ENCODE measurements at regions not wholly inside any gene's neighbourhood (a gene's known extent, or its start where the extent isn't known, plus 50 kb on each side); places are given as distances from the start of the nearest gene placed in this dataset.

DNA sequence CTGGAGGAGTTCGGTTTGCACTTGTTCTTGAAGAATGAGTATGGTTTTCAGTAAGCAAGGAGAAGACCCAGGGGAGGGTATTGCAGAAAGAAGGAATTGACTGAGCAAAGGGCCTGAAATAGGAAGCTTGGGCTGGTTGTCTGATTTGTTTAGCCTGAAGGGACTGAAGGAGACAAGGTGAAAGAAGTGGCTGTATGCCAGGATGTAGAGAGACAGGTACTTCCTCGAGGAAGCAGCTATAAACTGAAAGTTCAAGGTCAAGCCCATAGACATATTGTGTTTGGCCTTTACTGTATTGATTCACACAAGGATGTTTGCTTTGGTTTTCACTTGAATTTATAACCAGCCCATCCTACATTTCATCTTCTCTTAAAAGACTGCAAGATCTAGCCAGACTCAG lies 183.1 kb downstream of the PALM2AKAP2 start:
- Histone ChIP-seq H3K36me3 (ENCODE audit: control insufficient read depth, insufficient read depth, low read length) (no peaks in the 10 kb centered on the region), H3K4me3 (ENCODE audit: extremely low read depth, insufficient read depth, low read length, poor library complexity, severe bottlenecking) (no peak overlapping the region), H3K27ac (ENCODE audit: low read depth, low read length, severe bottlenecking) (no peak overlapping the region), H3K4me1 (ENCODE audit: control insufficient read depth, insufficient read depth, low read length, poor library complexity, severe bottlenecking) (peaks cover 3% of the 10 kb centered on the region), H3K9me3 (ENCODE audit: control insufficient read depth, low read length) (no peaks in the 10 kb centered on the region)
- 83 to 95% methylated on average over 2 of the region's 2 CpGs for WGBS, 2 experiments (ENCODE audit: insufficient coverage in 2 of 2)

GRCh38 chr9:109966643-109967368 lies 186.8 kb downstream of the PALM2AKAP2 start:
- Histone ChIP-seq H3K4me3 (ENCODE audit: extremely low read depth, insufficient read depth, low read length, poor library complexity, severe bottlenecking) (no peak overlapping the region), H3K36me3 (ENCODE audit: control insufficient read depth, insufficient read depth, low read length) (no peaks in the 10 kb centered on the region), H3K9me3 (ENCODE audit: control insufficient read depth, low read length) (no peaks in the 10 kb centered on the region), H3K27ac (ENCODE audit: low read depth, low read length, severe bottlenecking) (no peak overlapping the region), H3K4me1 (ENCODE audit: control insufficient read depth, insufficient read depth, low read length, poor library complexity, severe bottlenecking) (peaks cover 3% of the 10 kb centered on the region)
- 93 to 100% methylated on average over 3 to 5 of the region's 13 CpGs for WGBS, 2 experiments (ENCODE audit: insufficient coverage in 2 of 2)

- WGBS, 2 experiments (ENCODE audit: insufficient coverage in 2 of 2), result 90 to 94% methylated on average over 3 of the region's 8 CpGs
These were observed 187.9 kb downstream of the PALM2AKAP2 start for GRCh38 chr9:109967651-109968642.

GRCh38 chr9:109969011-109969410 lies 189.0 kb downstream of the PALM2AKAP2 start:
- H3K36me3 ChIP-seq (ENCODE audit: control insufficient read depth, insufficient read depth, low read length), result peaks cover 4% of the 10 kb centered on the region
- 80 to 88% methylated on average over 2 to 4 of the region's 4 CpGs for WGBS, 2 experiments (ENCODE audit: insufficient coverage in 2 of 2)

More at GRCh38 chr9:109967651-109968642, 187.9 kb downstream of the PALM2AKAP2 start:
- no peak overlapping the region for H3K4me3 ChIP-seq (ENCODE audit: extremely low read depth, insufficient read depth, low read length, poor library complexity, severe bottlenecking)
- peak overlapping the region; percentile 30 for H3K27ac ChIP-seq (ENCODE audit: low read depth, low read length, severe bottlenecking)
- peaks cover 3% of the 10 kb centered on the region for H3K4me1 ChIP-seq (ENCODE audit: control insufficient read depth, insufficient read depth, low read length, poor library complexity, severe bottlenecking)
- H3K36me3 ChIP-seq (ENCODE audit: control insufficient read depth, insufficient read depth, low read length), result no peaks in the 10 kb centered on the region
- H3K9me3 ChIP-seq (ENCODE audit: control insufficient read depth, low read length), result no peaks in the 10 kb centered on the region

DNA sequence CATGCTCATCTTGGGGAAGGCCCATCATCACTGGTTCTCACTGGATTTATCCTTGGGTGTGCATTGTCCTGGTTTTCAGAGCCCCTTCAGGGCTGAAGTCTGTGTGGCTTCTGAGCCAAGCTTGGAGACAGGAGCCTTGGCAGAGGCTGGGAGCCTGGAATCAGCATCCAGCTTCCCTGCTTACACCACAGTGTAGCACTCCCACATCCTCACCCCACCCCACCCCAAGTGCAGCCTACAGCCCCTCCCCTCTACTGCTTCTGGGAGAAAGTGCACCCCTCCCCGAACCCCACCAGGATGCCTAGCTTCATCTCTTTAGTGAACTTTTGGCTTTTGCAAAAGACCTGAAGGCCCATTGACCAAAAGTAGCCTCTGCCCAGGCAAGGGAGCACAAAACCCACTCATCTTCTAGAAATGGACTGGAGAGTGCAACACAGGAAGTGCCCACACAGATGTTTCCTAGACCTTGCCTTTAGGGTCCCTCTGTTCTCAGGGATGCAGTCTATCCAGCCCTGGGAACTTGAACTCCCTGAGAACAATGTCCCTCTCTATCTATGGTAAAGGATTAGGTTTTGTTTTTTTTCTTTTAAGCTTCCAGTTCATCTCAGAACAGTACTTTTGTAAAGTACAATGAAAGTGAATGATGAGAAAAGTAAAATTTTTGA lies 189.7 kb downstream of the PALM2AKAP2 start:
- peak overlapping the region; percentile 39 for H3K27ac ChIP-seq (ENCODE audit: low read depth, low read length, severe bottlenecking)
- H3K4me3 ChIP-seq (ENCODE audit: extremely low read depth, insufficient read depth, low read length, poor library complexity, severe bottlenecking), result no peak overlapping the region
- 83 to 100% methylated on average over 1 of the region's 1 CpG for WGBS, 2 experiments (ENCODE audit: insufficient coverage in 2 of 2)
- peaks cover 3% of the 10 kb centered on the region for H3K4me1 ChIP-seq (ENCODE audit: control insufficient read depth, insufficient read depth, low read length, poor library complexity, severe bottlenecking)
- no peaks in the 10 kb centered on the region for H3K9me3 ChIP-seq (ENCODE audit: control insufficient read depth, low read length)
- H3K36me3 ChIP-seq (ENCODE audit: control insufficient read depth, insufficient read depth, low read length), result peaks cover 11% of the 10 kb centered on the region

More at GRCh38 chr9:109969011-109969410, 189.0 kb downstream of the PALM2AKAP2 start:
- Histone ChIP-seq H3K4me1 (ENCODE audit: control insufficient read depth, insufficient read depth, low read length, poor library complexity, severe bottlenecking) (peaks cover 3% of the 10 kb centered on the region), H3K27ac (ENCODE audit: low read depth, low read length, severe bottlenecking) (peak overlapping the region; percentile 39), H3K9me3 (ENCODE audit: control insufficient read depth, low read length) (no peaks in the 10 kb centered on the region), H3K4me3 (ENCODE audit: extremely low read depth, insufficient read depth, low read length, poor library complexity, severe bottlenecking) (no peak overlapping the region)

GRCh38 chr9:109971226-109971625 lies 191.2 kb downstream of the PALM2AKAP2 start:
- no peaks in the 10 kb centered on the region for H3K9me3 ChIP-seq (ENCODE audit: control insufficient read depth, low read length)
- WGBS, 2 experiments (ENCODE audit: insufficient coverage in 2 of 2), result 91 to 100% methylated on average over 1 to 5 of the region's 5 CpGs
- peaks cover 12% of the 10 kb centered on the region for H3K36me3 ChIP-seq (ENCODE audit: control insufficient read depth, insufficient read depth, low read length)
- H3K27ac ChIP-seq (ENCODE audit: low read depth, low read length, severe bottlenecking), result no peak overlapping the region
- peaks cover 3% of the 10 kb centered on the region for H3K4me1 ChIP-seq (ENCODE audit: control insufficient read depth, insufficient read depth, low read length, poor library complexity, severe bottlenecking)
- no peak overlapping the region for H3K4me3 ChIP-seq (ENCODE audit: extremely low read depth, insufficient read depth, low read length, poor library complexity, severe bottlenecking)

GRCh38 chr9:109972026-109972882 lies 192.3 kb downstream of the PALM2AKAP2 start:
- H3K4me1 ChIP-seq (ENCODE audit: control insufficient read depth, insufficient read depth, low read length, poor library complexity, severe bottlenecking), result peaks cover 3% of the 10 kb centered on the region
- peaks cover 12% of the 10 kb centered on the region for H3K36me3 ChIP-seq (ENCODE audit: control insufficient read depth, insufficient read depth, low read length)
- H3K4me3 ChIP-seq (ENCODE audit: extremely low read depth, insufficient read depth, low read length, poor library complexity, severe bottlenecking), result no peak overlapping the region
- 96 to 100% methylated on average over 4 of the region's 6 CpGs for WGBS, 2 experiments (ENCODE audit: insufficient coverage in 2 of 2)
- no peak overlapping the region for H3K27ac ChIP-seq (ENCODE audit: low read depth, low read length, severe bottlenecking)
- H3K9me3 ChIP-seq (ENCODE audit: control insufficient read depth, low read length), result no peaks in the 10 kb centered on the region

DNA sequence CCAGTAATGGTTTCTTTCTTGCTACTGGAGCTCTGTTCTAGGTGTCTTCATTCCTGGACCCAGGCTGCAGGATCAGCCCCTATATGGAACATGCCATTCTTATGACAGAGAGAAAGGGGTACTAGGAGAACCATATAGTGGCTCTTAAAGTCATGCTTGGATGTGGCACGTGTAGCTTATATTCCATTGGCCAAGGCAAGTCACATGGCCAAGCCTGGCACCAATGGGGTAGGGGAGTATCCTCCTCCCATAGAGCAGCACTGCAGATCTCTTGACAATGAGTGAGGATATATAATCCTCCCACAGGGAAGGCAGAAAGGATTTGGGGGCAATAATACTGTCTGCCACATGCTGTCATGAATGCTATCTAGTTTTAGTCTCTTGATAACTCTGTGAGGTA lies 193.3 kb downstream of the PALM2AKAP2 start:
- peaks cover 12% of the 10 kb centered on the region for H3K36me3 ChIP-seq (ENCODE audit: control insufficient read depth, insufficient read depth, low read length)
- H3K9me3 ChIP-seq (ENCODE audit: control insufficient read depth, low read length), result no peaks in the 10 kb centered on the region
- H3K4me3 ChIP-seq (ENCODE audit: extremely low read depth, insufficient read depth, low read length, poor library complexity, severe bottlenecking), result no peak overlapping the region
- H3K27ac ChIP-seq (ENCODE audit: low read depth, low read length, severe bottlenecking), result no peak overlapping the region
- no CpG with 5 or more reads among the region's 1 CpG for WGBS, 2 experiments (ENCODE audit: insufficient coverage in 2 of 2)
- H3K4me1 ChIP-seq (ENCODE audit: control insufficient read depth, insufficient read depth, low read length, poor library complexity, severe bottlenecking), result no peaks in the 10 kb centered on the region

DNA sequence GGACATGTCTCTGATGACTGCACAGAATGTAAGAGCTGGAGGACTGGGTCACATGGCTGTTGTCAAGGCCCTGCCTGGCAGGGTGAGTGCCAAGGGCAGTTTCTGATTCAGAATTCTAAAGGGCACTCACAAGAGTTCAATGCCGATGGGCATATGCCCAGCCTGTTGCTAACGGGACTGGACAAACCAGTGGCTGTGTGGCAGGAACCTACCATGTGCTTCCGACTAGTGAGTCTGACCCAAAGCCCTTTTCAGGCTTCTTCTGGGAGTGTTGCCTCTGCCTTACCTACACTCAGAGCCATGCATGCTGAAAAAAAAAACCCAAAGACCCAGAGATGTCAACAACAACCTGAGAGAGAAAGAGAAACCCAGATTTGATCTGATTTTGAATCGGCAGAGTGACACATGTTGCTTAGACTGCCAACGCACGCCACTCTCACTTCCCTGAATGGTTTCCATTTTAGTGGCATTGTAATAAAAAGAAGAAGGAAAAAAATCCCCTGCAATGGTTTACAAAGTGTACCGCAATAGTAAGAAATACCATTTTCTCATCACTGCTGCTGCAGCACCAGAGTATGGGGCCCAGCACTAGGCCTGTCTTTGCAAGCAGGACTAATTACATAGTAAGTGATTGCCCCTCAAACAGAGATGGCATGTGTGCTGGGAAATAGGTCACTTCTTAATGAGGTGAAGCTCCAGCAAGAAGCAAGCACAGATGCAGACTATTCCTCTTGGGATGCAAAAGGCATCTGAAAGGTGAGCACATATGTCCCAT lies 194.3 kb downstream of the PALM2AKAP2 start:
- Histone ChIP-seq H3K4me1 (ENCODE audit: control insufficient read depth, insufficient read depth, low read length, poor library complexity, severe bottlenecking) (no peaks in the 10 kb centered on the region), H3K4me3 (ENCODE audit: extremely low read depth, insufficient read depth, low read length, poor library complexity, severe bottlenecking) (no peak overlapping the region), H3K9me3 (ENCODE audit: control insufficient read depth, low read length) (no peaks in the 10 kb centered on the region), H3K27ac (ENCODE audit: low read depth, low read length, severe bottlenecking) (no peak overlapping the region), H3K36me3 (ENCODE audit: control insufficient read depth, insufficient read depth, low read length) (peaks cover 12% of the 10 kb centered on the region)
- 93 to 94% methylated on average over 6 of the region's 7 CpGs for WGBS, 2 experiments (ENCODE audit: insufficient coverage in 2 of 2)
